Liver (tissue), 3 donors: ENCODE measurements at regions not wholly inside any gene's neighbourhood (a gene's known extent, or its start where the extent isn't known, plus 50 kb on each side); places are given as distances from the start of the nearest gene placed in this dataset.

ENCODE experiments used
- ATF3 ChIP-seq: IDR thresholded peaks from 2 replicates; pipeline ENCODE4 v1.6.1; 2016; ENCODE audit warnings: antibody characterized with exemption
- CTCF ChIP-seq: fragments of 150-350 bp; IDR thresholded peaks from 2 replicates; pipeline ENCODE4 v1.5.1; 2017; ENCODE audit warnings: improper control_type of control experiment, low read depth, low read length; ENCODE audit not compliant: missing input control
- MAX ChIP-seq: IDR thresholded peaks from 2 replicates; pipeline ENCODE4 v1.6.1; 2016; ENCODE audit warnings: antibody characterized with exemption
- REST ChIP-seq: IDR thresholded peaks from 2 replicates; pipeline ENCODE4 v1.6.1; 2016; ENCODE audit warnings: antibody characterized with exemption, mild to moderate bottlenecking
- YY1 ChIP-seq: IDR thresholded peaks from 2 replicates; pipeline ENCODE4 v1.6.1; 2016; ENCODE audit warnings: antibody characterized with exemption, mild to moderate bottlenecking
- donor health status: healthy.
- donor health status: healthy.

GRCh38 chr1:114227059-114227458 is 73.4 kb upstream of the SYT6 start:
- TF ChIP-seq CTCF (no peak), REST (no peak), MAX (no peak), YY1 (no peak), ATF3 (no peak)
